GM18502 (cell line): ENCODE measurements at regions not wholly inside any gene's neighbourhood (a gene's known extent, or its start where the extent isn't known, plus 50 kb on each side); places are given as distances from the start of the nearest gene placed in this dataset.
"Not testable (repeated sequence)": the region's sequence is repeated elsewhere in the genome, so short reads cannot be mapped to it uniquely, and the experiment has no call there.

Experiments
- ATAC-seq: cut with Tn5 transposase; IDR thresholded peaks from one replicate; pipeline ENCODE4 v1.9.1; 2021; ENCODE audit warnings: mild to moderate bottlenecking; ENCODE audit not compliant: unreplicated experiment, poor library complexity

DNA sequence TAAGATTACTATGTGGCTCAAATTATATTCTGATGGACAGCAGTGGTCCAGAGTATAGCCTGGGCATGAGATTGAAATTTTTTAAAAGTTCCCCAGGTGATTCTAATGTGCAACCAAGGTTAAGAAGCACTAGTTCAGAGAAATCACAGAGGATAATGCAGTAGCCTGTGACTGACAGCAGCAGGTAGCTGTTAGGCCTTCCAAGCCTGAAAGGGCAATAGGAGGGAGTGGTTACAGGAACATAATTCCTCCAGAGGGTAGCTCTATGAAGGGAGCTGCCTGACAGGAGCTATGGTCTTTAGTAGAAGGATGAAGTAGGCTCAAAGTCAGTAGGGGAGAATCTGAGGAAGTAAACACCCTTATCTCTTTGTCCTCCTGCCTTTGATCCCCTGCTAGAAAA is 342.9 kb upstream of the PPP2R3A start:
- ATAC-seq = no peak

DNA sequence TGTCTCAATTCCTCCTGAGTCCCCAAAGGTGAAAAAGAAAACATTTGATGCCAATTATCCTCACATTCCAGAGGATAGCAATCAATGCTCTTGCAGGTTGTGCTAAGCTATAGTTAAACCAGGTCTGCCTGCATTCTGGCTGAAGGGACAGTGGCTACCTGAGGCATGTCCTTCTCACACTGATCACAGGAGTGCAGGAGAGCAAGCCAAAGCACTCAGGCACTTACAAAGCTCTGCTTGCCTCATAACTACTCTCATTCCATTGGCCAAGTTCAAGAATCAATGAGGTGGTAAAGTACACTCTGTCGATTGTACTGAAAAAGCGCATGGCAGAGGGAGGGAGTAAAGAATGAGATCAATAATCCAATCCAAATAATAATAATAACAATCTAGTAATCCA is 342.0 kb upstream of the PPP2R3A start:
- ATAC-seq = no peak

DNA sequence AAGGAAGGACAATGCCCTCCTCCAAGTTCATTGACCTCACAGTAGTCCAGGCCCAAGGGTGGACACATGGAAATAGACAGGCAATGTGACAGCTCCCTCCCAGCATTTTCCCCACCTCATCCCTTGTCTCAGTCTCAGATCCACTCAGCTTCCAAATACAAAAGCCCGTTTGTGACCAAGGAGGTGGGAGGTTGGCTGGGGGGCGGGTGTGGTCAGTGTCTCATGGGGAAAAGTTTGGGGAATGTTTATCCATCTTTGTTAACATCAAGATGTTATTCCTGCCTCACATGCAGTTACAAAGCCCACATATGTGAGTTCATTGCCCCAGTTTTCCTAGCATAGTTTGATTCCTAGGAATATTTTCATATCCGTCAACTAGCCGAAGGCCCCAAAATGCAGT is 338.5 kb upstream of the PPP2R3A start:
- no peak for ATAC-seq

DNA sequence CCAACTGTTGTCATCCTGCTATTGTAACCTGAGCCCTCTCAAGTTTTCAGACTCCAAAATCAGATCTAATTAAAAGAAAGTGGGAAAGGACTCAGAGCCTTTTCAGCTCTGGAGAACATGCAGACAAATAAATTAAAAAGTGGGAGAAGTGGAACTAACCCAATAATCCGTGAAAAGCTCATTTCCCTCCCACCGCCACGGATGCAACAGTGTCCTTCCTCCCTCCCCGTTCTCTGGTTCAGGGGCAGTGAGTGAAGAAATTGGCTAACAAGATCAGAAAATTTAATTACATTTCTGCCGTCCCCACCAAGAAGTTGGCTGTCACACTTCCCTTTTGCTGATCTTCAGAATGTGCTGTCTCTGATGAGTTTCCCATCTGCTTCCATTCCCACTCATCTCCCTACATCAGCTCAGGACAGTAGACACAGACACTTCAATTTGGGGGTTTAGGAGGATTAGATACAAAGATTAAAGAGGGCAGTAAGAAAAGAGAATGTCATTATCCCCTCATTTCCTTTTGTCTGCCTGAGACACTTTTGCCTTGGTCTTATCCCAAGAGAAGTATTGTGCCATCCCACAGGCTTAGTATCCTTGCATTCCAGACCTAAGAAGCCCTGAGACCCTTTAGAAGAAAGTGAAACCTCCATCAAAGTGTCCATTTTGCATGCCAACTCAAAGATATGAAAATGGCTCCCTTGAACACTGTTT is 335.7 kb upstream of the PPP2R3A start:
- no peak for ATAC-seq

DNA sequence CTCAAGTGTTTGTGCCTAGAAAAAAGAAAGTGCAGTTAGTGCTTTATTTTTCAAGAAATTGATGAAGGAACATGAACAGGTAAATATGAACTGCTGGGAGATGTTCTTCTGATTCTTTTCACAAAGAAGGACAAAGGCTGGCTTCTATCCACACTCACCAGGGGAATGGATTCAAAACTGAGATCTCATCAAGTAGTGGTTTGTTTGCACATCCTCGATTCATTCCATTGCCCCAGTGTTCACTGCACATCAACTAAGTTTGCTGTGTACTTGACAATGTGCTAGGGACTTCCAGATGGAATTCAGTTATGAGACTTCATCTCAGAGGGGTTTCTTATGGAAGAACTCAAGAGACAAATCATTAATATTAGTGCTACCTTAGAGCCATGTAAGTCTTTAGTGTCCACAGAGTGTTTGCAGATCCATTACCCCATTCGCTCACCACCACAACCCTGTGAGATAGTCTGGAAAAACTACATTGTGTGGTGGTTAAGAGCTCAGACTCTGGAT is 332.9 kb upstream of the PPP2R3A start:
- ATAC-seq = no peak

DNA sequence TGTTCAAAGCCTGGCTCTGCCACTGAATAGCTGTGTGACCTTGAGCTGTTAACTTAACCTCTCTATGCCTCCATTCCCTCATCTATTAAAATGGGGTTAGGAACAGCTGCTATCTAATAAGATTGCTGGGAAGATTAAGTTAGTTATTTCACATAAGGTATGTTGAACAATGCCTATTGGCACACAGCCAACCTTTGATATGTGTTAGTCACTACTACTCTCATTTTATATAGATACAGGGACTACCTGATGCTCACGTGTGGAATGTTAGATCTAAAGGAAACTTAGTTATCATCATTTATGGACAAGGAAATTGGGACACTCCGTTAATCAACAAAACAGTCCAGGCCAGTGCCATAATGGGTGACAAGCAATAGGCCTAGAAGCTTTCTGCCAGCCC is 332.4 kb upstream of the PPP2R3A start:
- no peak for ATAC-seq

DNA sequence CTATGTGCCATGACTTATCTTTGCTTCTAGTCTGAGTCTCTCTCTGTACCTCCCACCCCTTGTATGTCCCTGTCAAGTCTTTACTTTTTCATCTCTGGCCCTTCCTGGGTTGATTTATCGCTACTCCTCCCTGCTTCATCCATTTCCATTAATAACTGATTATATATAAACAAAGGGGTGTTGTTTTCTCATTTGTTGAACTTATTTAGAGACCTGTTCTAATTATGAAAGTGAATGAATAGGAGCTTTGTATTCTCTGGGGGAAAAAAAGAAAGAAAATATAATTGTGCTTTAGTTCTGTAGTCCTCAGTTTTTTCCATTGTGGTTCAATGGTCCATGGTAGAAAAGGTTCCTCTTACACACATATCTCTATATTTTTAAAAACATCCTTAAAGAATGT is 328.9 kb upstream of the PPP2R3A start:
- ATAC-seq = no peak

DNA sequence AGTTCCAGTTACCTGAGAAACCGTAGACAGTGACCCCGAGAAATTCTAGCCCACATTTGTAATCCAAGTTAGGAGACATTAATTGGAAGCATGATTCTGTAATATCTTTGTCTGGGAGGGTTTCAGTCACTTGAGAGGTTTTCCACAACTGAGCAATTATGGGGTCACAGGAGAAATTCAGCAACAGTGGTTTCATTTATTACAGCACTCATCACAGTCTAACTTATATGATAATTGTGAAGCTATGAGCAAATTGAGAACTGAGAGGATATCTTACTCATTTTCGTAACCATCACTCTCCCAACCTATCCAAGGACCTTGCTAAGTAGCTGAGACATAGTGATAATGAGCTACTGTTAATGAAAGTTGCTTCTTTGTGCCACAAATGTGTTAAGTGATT is 328.5 kb upstream of the PPP2R3A start:
- no peak for ATAC-seq

DNA sequence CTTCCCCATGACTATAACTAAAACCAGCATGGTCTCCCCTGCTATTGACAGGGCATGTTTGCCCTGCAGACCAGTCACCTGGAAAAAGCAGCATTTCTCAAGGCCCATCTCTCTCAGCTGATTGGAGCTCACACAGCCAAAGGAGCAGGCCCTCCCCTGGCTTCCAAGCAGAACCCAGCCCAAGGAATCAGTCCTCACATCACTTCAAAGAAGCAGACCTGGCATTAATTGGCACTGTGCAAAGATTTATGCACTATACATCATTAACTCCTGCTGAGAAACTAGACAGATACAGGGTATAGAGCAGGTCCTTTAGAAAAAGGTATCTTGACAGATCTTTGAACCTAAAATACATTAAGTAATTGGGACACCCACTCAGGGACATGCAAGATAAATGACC is 323.8 kb upstream of the PPP2R3A start:
- no peak for ATAC-seq

DNA sequence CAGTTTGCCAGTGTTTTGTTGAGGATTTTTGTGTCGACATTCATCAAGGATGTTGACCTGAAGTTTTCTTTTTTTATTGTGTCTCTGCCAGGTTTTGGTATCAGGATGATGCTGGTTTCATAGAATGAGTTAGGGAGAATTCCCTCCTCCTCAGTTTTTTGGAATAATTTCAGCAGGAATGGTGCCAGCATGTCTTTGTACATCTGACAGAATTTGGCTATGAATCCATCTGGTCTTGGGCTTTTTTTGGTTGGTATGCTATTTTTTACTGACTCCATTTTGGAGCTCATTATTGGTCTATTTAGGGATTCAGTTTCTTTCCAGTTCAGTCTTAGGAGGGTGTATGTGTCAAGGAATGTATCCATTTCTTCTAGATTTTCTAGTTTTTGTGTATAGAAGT is 320.0 kb upstream of the PPP2R3A start:
- ATAC-seq = no peak

DNA sequence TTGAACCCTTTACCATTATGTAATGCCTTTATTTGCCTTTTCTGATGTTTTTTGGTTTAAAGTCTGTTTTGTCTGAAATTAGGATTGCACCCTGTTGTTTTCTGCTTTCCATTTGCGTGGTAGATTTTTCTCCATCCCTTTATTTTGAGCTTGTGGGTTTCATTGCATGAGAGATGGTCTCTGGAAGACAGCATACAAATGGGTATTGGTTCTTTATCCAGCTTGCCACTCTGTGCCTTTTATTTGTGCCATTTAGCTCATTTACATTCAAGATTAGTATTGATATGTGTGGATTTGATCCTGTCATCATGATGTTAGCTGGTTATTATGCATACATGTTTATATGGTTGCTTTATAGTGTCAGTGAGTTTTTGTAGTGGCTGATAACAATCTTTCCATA is 318.7 kb upstream of the PPP2R3A start:
- ATAC-seq = no peak

DNA sequence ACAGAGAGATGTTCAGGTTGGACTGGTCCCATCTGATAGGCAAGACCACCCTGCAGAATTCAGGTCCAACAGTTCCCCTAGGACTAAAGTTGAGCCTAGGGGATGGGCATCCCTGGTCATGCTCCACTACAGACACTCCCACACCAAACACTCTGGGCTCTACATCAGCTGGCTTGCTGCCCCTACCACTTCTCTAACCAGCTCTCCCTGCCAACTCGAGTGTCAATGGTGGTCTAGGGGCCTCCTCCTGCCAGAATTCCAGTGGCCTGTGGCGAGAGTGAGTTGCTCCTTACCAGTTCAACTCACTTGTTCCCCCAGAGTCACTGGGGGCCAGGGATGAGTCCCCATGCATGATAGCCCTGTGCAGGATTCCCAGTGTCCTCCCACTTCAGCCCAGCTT is 316.2 kb upstream of the PPP2R3A start:
- ATAC-seq = no peak

DNA sequence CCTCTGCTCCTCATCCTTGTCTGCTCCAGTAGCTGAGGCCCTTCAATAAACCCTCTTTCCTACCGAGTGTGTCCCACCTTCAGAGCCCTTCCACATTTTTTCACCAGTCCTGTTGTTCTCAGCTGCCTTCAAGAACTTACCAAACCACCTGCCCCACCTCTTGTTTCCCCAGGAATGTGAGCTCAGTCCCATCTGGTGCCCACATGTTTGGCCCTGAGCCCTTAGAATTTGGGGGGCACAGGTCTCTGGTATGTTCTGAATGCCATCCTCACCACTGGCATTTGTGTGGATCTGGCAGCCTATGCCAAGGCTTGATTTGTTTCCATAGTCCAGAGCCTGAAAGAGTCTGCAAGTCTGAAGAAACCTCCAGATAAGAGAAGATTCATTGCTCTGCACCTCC is 315.2 kb upstream of the PPP2R3A start:
- no peak for ATAC-seq

DNA sequence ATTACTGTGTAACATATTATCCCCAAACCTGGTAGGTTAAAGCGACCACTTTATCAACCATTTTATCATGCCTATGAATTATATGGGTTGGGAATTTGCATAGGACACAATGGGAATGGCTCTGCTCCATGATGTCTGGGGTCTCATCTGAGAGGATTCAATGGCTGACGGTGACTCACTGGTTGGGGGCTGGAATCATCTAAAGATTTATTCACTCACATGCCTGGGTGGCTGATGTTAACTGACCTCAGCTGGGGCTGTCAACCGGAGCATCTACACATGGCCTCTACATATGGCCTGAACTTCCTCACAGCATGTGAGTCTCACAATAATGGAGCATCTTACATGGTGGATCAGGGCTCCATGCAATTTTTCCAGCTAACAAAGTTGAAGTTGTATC is 313.1 kb upstream of the PPP2R3A start:
- no peak for ATAC-seq

DNA sequence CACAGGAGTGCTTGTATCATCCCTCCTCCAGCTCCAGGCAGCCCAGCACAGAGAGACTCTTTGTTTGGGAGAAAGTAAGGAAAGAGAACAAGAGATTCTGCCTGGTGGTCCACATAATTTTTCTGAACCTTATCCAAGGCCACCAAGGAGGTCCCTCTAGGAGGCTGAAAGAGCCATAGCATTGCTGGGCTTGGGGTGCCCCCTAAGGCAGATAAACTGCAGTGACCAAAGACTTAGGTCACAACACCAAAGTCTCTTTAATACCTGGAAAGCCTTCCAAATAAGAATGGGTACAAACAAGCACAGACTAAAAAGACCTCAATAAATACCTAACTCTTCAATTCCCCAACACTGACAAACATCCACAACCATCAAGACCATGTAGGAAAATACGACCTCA is 310.2 kb upstream of the PPP2R3A start:
- ATAC-seq = no peak

DNA sequence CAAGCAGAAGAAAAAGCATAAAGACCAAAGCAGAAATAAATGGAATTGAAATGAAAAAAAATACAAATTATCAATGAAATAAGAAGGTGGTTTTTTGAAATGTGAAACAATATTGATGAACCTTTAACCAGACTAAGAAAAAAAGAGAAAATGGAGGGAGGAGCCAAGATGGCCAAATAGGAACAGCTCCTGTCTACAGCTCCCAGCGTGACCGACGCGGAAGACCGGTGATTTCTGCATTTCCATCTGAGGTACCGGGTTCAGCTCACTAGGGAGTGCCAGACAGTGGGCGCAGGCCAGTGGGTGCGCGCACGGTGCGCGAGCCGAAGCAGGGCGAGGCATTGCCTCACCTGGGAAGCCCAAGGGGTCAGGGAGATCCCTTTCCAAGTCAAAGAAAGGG is 307.1 kb upstream of the PPP2R3A start:
- ATAC-seq = not testable (repeated sequence)

DNA sequence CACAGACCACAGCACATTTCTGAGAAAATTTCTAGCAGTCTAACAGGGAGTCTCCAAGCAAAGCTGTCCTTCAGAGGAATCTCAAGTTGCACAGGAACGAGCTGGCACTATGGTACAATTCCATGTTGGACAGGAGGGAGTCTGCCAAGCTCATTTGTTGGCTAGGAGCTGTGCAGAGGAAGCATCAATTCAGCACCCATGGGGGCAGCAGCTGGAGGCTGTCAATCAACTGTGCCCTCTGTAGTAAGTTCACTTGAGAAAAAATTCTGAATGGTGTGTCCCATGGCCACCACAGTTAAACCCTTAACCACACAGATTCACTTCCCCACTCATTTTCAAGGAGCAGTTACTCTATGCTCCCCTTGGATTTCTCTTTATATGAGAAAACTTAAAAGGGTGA is 298.5 kb upstream of the PPP2R3A start:
- ATAC-seq = no peak

DNA sequence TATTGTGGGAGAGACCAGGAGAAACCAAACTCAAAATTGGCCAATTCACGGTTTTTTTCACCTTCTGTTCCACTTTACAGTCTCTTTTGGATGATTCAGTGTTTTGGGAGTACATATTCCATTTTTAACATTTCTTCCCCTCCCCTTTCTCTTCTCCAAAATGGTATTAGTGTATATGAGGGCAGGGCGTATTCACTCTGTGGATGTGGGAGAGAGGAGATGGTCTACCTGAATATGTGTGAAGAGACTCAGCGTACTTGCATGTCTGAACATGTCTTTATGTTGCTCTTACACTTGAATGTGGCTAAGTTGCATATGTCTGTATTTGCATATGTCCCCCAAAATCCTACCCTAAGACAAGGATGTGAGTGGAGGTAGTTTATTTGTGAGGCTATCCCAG is 291.0 kb upstream of the PPP2R3A start:
- no peak for ATAC-seq

DNA sequence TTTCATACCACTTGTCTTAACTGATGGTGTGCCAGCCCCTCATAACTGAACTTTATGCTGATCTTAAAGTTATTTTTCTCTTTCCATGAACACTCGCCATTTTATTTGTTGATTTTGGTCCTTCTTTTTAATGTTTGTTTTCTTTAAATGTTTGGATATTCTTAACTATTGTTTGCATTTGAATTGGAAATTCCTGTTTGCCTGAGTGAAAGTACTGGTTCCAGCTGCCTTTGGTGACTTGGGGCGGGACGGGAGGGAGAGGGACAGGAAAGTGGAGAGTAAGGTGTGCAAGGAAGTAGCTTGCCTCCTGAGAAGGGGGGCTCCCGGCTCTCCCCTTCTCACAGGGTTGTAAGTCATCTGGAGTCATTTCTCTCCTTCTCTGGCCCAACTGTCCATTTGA is 287.1 kb upstream of the PPP2R3A start:
- ATAC-seq = no peak

DNA sequence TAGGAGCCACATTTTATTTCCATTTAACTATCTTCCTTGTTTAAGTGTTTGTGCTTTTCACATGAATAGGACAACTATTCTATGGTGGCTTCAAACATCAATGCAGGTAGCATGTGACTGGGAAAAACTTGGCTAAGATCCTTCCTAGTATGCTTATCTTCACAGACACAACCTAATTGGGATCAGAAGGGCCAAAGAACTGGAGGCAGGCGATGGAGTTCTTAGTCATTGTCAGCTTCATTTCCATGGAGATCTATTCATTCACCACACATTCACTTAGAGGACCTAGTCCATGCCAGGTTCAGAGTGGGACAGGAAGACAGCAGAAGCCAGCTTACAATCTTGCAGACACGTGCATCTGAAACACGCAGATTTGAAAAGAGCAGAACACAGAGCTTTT is 277.5 kb upstream of the PPP2R3A start:
- ATAC-seq = no peak

DNA sequence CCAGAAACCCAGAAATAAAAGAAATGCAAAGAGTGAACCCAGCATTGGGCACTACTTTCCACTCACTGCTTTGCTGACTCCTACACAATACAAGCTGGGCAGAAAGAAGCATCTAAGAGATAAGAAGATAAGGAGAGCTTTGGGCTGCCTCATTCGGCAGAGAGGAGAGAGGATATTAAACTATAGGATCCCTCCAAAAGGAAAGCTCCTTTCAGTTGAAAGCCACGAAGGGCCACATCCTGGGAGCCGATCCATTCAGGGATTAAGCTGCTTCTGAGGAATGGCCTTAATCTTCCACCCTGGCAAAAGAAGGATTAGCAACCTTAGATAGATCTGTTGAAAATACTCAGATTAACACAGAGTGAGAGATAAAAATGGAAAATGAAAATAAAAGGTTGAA is 274.9 kb upstream of the PPP2R3A start:
- no peak for ATAC-seq

DNA sequence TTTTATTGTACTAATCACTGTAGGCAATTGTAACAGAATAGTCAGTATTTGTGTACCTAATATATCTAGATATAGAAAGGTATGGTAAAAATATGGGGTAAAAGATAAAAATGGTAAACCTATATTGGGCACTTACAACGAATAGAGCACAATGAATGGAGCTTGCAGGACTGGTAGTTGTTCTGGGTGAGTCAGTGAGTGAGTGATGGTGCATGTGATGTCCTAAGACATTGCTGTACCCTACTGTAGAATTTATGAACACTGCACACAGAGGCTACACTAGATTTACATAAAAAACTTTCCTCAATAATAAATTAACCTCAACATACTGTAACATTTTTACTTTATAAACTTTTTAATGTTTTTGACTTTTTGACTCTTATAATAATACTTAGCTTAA is 274.3 kb upstream of the PPP2R3A start:
- ATAC-seq = no peak

DNA sequence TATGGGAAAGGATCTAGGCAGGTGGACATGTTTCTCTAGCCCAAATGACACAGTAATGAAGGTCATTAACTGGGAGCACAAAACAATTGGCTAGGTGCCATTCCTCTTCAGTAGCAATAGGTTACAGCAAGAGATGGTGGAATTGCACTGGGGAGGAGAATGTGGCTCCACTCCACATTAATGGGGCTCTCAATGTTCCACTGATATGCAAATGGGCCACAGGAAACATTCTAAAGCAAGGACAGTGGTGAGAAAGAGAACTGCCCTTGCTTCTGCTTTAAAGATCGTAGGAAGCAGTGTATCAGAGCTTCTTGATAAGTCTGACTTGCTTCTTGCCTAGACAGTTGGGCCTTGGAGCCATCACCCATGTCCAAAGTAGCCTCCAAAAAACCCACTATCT is 271.4 kb upstream of the PPP2R3A start:
- ATAC-seq = no peak
